ENCODE measurements at regions not wholly inside any gene's neighbourhood (a gene's known extent, or its start where the extent isn't known, plus 50 kb on each side); places are given as distances from the start of the nearest gene placed in this dataset.

DNA sequence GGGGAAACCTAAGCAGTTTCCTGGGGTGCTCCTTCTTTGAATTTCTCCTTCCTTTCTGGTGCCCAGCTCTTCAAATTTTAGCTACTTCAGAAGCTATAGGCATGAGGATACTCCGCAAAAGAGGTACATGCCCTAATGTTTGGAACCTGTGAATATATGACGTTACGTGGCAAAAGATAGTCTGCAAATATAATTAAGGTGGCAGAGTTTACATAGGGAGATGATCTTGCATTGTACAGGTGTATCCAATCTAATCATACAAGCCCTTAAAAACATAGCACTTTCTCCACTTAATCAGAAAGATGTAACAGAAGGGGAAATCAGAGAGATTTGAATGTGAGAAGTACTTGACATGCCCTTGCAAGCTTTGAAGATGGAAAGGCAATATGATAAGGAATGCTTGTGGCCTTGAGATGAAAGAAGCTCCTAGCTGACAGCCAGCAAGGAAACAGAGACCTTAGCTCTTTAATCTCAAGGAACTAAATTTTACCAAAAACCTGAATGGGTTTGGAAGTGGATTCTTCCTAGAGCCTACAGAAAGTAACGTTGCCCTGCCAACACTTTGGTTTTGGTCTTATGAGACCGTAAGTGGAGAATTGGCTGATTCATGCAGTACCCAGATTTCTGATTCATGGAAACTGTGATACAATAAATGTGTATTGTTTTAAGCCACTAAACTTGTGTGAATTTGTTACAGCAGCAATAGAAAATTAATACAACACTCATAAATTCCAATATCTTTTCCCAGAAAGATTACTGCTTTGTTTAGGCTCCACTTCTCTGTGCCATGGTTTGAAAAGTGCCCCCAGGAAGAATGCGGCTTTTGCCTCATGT is 268.4 kb downstream of the FAM170A start:
- H3K4me1 ChIP-seq (ENCODE audit: control insufficient read depth in 2 of 3, insufficient read depth in 2 of 3, low read depth in 1 of 3, low read length in 3 of 3): no peaks in the 10 kb centered on the region
- no peak overlapping the region for H3K4me3 ChIP-seq (ENCODE audit: low read length in 3 of 3)
- intact Hi-C loops (cut with DNase I): no loop called here
- DNase-seq: no peak
- no peak overlapping the region for H3K27ac ChIP-seq (ENCODE audit: low read depth in 2 of 2, low read length in 2 of 2)
- H3K36me3 ChIP-seq (ENCODE audit: control insufficient read depth in 2 of 3, insufficient read depth in 3 of 3, low read length in 3 of 3): no peaks in the 10 kb centered on the region
- no peaks in the 10 kb centered on the region for H3K27me3 ChIP-seq (ENCODE audit: control insufficient read depth, insufficient read depth, low read length)
- H3K9me3 ChIP-seq (ENCODE audit: control insufficient read depth in 2 of 3, insufficient read depth in 1 of 3, low read length in 3 of 3): no peaks in the 10 kb centered on the region
- FAIRE-seq: no peak
- no peak overlapping the region for H3K9ac ChIP-seq (ENCODE audit: low read length in 3 of 3)
- TF ChIP-seq, protein P1, sequence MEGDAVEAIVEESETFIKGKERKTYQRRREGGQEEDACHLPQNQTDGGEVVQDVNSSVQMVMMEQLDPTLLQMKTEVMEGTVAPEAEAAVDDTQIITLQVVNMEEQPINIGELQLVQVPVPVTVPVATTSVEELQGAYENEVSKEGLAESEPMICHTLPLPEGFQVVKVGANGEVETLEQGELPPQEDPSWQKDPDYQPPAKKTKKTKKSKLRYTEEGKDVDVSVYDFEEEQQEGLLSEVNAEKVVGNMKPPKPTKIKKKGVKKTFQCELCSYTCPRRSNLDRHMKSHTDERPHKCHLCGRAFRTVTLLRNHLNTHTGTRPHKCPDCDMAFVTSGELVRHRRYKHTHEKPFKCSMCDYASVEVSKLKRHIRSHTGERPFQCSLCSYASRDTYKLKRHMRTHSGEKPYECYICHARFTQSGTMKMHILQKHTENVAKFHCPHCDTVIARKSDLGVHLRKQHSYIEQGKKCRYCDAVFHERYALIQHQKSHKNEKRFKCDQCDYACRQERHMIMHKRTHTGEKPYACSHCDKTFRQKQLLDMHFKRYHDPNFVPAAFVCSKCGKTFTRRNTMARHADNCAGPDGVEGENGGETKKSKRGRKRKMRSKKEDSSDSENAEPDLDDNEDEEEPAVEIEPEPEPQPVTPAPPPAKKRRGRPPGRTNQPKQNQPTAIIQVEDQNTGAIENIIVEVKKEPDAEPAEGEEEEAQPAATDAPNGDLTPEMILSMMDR (IDR thresholded peaks at IDR 0.05; ENCODE audit: borderline replicate concordance, extremely low read depth, insufficient read depth): no peak

DNA sequence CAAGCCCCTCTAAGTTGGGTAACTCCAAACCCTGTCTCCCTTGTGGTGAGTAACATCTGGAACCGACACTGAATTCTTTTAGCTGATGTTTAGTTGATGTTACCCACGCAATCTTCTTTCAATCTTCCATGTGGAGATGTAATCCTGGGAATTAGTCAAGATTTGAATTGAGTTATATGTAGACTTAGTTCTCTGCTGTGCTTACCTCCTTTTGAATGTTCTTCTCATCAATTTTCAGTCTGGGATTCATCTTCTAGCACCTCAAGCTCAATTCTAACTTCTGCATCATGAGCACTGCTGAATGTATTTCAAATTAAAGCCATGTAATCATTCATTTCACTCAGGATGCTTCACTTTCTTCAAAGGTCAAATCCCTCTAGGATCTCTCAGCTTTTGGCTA is 270.6 kb downstream of the FAM170A start:
- Histone ChIP-seq H3K27me3 (ENCODE audit: control insufficient read depth, insufficient read depth, low read length) (no peaks in the 10 kb centered on the region), H3K27ac (ENCODE audit: low read depth in 2 of 2, low read length in 2 of 2) (no peak overlapping the region), H3K36me3 (ENCODE audit: control insufficient read depth in 2 of 3, insufficient read depth in 3 of 3, low read length in 3 of 3) (no peaks in the 10 kb centered on the region), H3K9me3 (ENCODE audit: control insufficient read depth in 2 of 3, insufficient read depth in 1 of 3, low read length in 3 of 3) (no peaks in the 10 kb centered on the region), H3K4me3 (ENCODE audit: low read length in 3 of 3) (no peak overlapping the region), H3K4me1 (ENCODE audit: control insufficient read depth in 2 of 3, insufficient read depth in 2 of 3, low read depth in 1 of 3, low read length in 3 of 3) (no peaks in the 10 kb centered on the region), H3K9ac (ENCODE audit: low read length in 3 of 3) (no peak overlapping the region)
- FAIRE-seq (no peak), DNase-seq (no peak)
- intact Hi-C loops (cut with DNase I): no loop called here
- TF ChIP-seq, protein P1 (IDR thresholded peaks at IDR 0.05; ENCODE audit: borderline replicate concordance, extremely low read depth, insufficient read depth): no peak

GRCh38 chr5:119902593-119902992 is 273.2 kb downstream of the FAM170A start:
- intact Hi-C loops (cut with DNase I): no loop called here
- FAIRE-seq (no peak), DNase-seq (no peak)
- no peak overlapping the region for H3K27ac ChIP-seq (ENCODE audit: low read depth in 2 of 2, low read length in 2 of 2)
- no peaks in the 10 kb centered on the region for H3K9me3 ChIP-seq (ENCODE audit: control insufficient read depth in 2 of 3, insufficient read depth in 1 of 3, low read length in 3 of 3)
- no peak overlapping the region for H3K4me3 ChIP-seq (ENCODE audit: low read length in 3 of 3)
- H3K36me3 ChIP-seq (ENCODE audit: control insufficient read depth in 2 of 3, insufficient read depth in 3 of 3, low read length in 3 of 3): no peaks in the 10 kb centered on the region
- no peaks in the 10 kb centered on the region for H3K4me1 ChIP-seq (ENCODE audit: control insufficient read depth in 2 of 3, insufficient read depth in 2 of 3, low read depth in 1 of 3, low read length in 3 of 3)
- TF ChIP-seq, protein P1 (IDR thresholded peaks at IDR 0.05; ENCODE audit: borderline replicate concordance, extremely low read depth, insufficient read depth): no peak
- H3K9ac ChIP-seq (ENCODE audit: low read length in 3 of 3): no peak overlapping the region
- no peaks in the 10 kb centered on the region for H3K27me3 ChIP-seq (ENCODE audit: control insufficient read depth, insufficient read depth, low read length)
